SJCRH30 (cell line): ENCODE measurements at regions not wholly inside any gene's neighbourhood (a gene's known extent, or its start where the extent isn't known, plus 50 kb on each side); places are given as distances from the start of the nearest gene placed in this dataset.
A peak's percentile ranks its signal among the peaks of the same experiment; 100 is the strongest.

Experiments
- DNase-seq, 2 experiments: peaks; one replicate each; pipeline ENCODE4 v3.0.0-alpha.2; 2015 to 2020
- H3K27ac ChIP-seq: fragments of 250-450 bp; sonication (Bioruptor Pico); 2 replicates; pipeline ENCODE4 v1.5.1; 2020; ENCODE audit warnings: mild to moderate bottlenecking, moderate library complexity
- H3K27me3 ChIP-seq: fragments of 250-450 bp; sonication (Bioruptor Pico); 2 replicates; pipeline ENCODE4 v1.5.1; 2020; ENCODE audit warnings: mild to moderate bottlenecking, moderate library complexity
- H3K36me3 ChIP-seq: fragments of 250-450 bp; sonication (Bioruptor Pico); 2 replicates; pipeline ENCODE4 v1.5.1; 2020; ENCODE audit warnings: mild to moderate bottlenecking, moderate library complexity
- H3K4me1 ChIP-seq: fragments of 250-450 bp; sonication (Bioruptor Pico); 2 replicates; pipeline ENCODE4 v1.5.1; 2020; ENCODE audit warnings: mild to moderate bottlenecking, moderate library complexity
- H3K4me3 ChIP-seq: fragments of 250-450 bp; sonication (Bioruptor Pico); 2 replicates; pipeline ENCODE4 v1.5.1; 2020; ENCODE audit warnings: mild to moderate bottlenecking, moderate library complexity
- H3K9me3 ChIP-seq: fragments of 250-450 bp; sonication (Bioruptor Pico); replicated peaks from 2 replicates; pipeline ENCODE4 v1.5.1; 2020; ENCODE audit warnings: mild to moderate bottlenecking, moderate library complexity

DNA sequence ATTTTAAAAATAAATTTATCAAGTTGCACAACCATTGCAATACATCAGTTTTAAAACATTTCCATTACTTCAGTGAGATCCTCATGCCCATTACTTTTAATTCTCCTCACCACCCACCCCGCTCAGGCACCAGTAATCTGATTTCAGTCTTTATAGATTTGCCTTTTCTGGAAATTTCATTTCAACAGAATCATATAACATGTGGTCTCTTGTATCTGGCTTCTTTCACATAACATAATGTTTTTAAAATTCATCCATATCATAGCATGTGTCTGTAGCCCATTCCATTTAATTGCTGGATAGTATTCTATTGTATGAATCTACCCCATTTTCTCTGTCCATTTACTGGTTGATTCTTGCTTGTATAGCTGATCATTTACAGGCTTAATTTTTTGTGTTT, 110.3 kb upstream of the TMEM108 start:
- H3K27ac ChIP-seq, result no peak overlapping the region
- no peak for DNase-seq
- no peaks in the 10 kb centered on the region for H3K9me3 ChIP-seq
- no peaks in the 10 kb centered on the region for H3K27me3 ChIP-seq
- no peak overlapping the region for H3K4me3 ChIP-seq
- H3K36me3 ChIP-seq, result no peaks in the 10 kb centered on the region
- no peaks in the 10 kb centered on the region for H3K4me1 ChIP-seq

DNA sequence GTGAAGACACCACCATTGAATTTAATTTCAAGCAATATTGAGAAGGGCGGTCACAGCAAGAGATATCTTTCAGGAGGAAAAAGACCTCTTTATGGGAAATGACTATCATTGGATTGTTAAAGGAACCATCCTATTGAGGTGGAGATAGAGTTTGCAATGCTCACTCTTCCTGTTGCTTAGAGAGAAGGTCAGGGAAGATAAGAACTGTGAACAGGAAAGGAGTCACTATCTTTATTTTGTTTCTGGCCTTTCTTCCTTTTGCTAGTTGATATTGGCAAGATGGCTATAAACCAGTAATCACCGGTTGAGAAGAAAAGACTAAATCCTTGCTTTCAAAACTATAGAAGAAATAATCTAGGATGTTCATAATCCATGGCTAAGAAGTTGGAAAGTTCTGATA, 112.1 kb upstream of the TMEM108 start:
- Histone ChIP-seq H3K27ac (no peak overlapping the region), H3K4me3 (no peak overlapping the region), H3K27me3 (no peaks in the 10 kb centered on the region), H3K4me1 (no peaks in the 10 kb centered on the region), H3K9me3 (no peaks in the 10 kb centered on the region), H3K36me3 (no peaks in the 10 kb centered on the region)
- no peak for DNase-seq

DNA sequence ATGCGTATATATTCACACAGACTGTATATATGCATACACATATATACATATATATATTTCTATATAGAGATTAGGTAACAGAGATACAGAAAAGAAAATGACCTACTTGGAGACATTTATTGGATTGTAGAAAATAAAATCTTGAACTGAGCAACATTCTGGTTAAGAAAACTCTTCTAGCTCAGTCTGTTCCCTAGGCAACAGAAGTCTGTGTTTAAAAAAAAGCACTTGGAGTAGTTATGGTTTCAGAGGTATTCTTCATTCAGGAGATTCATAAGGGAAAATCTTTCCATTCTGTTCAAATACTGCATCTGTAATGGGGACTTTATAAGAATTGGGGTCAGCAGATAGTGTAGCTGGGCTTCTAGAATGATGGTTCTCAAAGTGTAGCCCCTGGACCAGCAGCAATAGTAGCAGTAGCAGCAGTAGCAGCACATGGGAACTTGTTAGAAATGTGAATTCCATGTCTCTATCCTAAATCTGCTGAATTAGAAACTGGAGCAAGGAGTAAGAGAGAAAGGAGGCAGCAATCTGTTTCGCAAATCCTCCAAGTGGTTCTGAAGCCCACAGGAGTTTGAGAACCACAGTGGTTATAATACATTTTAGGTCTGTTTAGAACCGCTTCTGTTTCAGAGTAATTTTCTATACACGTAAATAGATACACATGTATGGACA, 112.8 kb upstream of the TMEM108 start:
- Histone ChIP-seq H3K4me3 (no peak overlapping the region), H3K36me3 (no peaks in the 10 kb centered on the region), H3K27me3 (no peaks in the 10 kb centered on the region), H3K27ac (no peak overlapping the region), H3K4me1 (no peaks in the 10 kb centered on the region), H3K9me3 (no peaks in the 10 kb centered on the region)
- DNase-seq, result no peak

DNA sequence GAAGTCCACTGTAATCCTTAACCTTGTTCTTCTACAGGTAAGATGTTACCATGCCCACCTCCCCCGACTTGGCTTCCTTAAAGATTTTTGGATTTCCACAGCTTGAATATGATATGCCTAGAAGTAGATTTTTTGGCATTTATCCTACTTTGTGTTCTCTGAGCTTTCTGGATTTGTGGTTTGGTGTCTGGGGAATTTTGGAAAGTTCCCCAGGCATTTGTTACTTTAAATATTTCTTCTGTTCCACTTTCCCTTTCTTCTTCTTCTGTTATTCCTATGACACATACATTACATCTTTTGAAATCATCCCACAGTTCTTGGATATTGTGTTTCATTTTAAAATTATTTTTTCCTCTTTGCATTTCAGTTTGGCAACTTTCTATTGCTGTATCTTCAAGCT, 122.1 kb upstream of the TMEM108 start:
- DNase-seq, result peak in 1 of 2 experiments; percentile 26
- peaks cover 25% of the 10 kb centered on the region for H3K4me1 ChIP-seq
- H3K36me3 ChIP-seq, result no peaks in the 10 kb centered on the region
- H3K9me3 ChIP-seq, result peaks cover 15% of the 10 kb centered on the region
- H3K27me3 ChIP-seq, result no peaks in the 10 kb centered on the region
- no peak overlapping the region for H3K4me3 ChIP-seq
- H3K27ac ChIP-seq, result no peak overlapping the region

DNA sequence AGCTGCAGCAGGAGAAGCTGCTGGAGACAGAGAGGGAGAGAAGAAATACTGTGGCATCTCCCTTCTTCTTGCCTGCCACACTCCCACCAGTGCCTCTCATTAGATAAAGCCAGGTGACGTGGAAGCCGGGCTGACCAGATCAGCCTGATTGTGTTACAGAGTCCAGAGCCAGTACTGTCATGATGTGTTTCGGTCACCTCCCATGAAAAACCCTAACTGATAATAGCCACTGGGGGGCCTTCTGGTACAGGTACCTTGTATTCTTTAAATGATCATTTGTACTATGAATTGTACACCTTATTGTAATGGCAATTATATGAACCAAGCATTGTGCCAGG, 125.8 kb upstream of the TMEM108 start:
- DNase-seq, result no peak
- Histone ChIP-seq H3K27ac (peak overlapping the region; percentile 3), H3K36me3 (no peaks in the 10 kb centered on the region), H3K4me1 (peaks cover 27% of the 10 kb centered on the region), H3K9me3 (peaks cover 13% of the 10 kb centered on the region; the same call in 1 of the 2 replicates), H3K4me3 (no peak overlapping the region), H3K27me3 (no peaks in the 10 kb centered on the region)

DNA sequence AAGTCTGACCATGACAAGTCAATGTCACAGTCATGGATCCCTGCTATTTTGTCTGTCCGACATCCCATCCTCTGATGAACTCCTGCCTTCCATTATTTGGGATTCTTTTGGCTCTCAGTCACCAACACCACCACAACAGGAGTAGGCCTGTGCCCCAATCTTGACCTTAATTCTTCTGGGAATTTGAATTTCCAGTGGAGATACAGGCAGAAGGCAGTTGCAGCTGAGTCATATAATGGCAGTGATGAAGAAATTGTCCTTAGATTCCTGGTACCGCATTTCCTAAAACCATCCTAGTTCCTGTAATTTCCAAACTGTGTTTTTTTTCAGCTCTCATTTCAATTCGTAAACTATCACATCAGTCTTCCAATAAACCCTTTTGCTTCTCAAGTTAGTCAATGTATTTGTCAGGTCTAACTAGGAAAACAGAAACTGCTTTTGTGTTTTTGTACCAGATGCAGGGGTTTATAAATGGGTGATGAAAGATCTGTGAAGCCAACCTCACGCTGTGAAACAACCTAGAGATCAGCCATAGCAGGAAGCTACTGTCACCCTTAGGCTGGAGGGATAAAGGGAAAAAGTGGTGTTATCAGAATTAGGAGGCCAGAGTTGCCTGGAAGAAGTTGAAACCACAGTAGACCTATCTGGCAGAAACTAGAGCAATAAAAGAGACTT, 126.3 kb upstream of the TMEM108 start:
- peak; percentile 19 to 39 for DNase-seq
- Histone ChIP-seq H3K36me3 (no peaks in the 10 kb centered on the region), H3K27ac (peak overlapping the region; percentile 3), H3K9me3 (peaks cover 13% of the 10 kb centered on the region; the same call in 1 of the 2 replicates), H3K27me3 (no peaks in the 10 kb centered on the region), H3K4me1 (peaks cover 27% of the 10 kb centered on the region), H3K4me3 (no peak overlapping the region)

DNA sequence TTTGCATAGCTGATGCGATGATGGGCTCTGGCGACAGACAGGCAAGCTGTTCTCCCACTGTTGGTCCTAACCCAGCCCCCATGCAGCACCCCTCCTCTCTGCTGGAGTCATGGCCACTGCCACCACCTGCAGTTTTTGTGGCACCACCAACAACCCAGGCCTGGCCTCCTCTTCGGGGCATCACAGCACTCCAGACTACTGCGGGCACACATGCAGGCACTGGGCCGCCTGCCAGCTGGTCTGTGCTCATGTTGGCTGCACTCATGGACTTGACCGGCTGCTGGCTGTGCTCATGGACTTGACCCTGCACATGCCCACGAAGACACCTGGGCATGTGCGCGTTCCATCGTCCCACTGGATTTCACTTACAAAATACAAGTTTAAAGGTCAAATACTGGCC, 130.9 kb upstream of the TMEM108 start:
- H3K9me3 ChIP-seq, result 0 out of 2 replicates have a peak, but pooled peaks cover 8% of the 10 kb centered on the region
- no peak overlapping the region for H3K27ac ChIP-seq
- no peak for DNase-seq
- H3K4me3 ChIP-seq, result no peak overlapping the region
- H3K4me1 ChIP-seq, result peaks cover 14% of the 10 kb centered on the region
- no peaks in the 10 kb centered on the region for H3K27me3 ChIP-seq
- no peaks in the 10 kb centered on the region for H3K36me3 ChIP-seq

DNA sequence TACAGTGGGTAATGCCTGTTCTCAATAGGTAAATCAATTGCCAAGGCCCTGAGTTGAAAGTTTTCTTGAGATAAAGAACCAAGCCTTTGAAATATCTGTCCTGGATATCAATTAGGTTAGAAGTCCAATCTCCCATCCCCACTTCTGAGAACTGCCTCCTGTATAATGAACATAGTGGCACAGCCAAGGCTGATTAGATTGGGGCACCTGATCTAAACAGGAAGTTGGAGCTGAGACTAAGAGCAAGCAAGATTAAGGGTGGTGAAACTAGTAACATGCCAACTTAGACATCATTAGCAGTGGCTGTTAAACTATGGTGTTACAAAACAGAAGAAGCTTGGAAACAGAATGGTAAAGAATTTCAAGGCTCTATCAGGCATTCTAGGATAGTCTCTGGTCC, 137.7 kb upstream of the TMEM108 start:
- no peak overlapping the region for H3K4me3 ChIP-seq
- no peak for DNase-seq
- H3K27me3 ChIP-seq, result no peaks in the 10 kb centered on the region
- H3K27ac ChIP-seq, result no peak overlapping the region
- 0 out of 2 replicates have a peak, but pooled peaks cover 5% of the 10 kb centered on the region for H3K9me3 ChIP-seq
- no peaks in the 10 kb centered on the region for H3K4me1 ChIP-seq
- H3K36me3 ChIP-seq, result no peaks in the 10 kb centered on the region

DNA sequence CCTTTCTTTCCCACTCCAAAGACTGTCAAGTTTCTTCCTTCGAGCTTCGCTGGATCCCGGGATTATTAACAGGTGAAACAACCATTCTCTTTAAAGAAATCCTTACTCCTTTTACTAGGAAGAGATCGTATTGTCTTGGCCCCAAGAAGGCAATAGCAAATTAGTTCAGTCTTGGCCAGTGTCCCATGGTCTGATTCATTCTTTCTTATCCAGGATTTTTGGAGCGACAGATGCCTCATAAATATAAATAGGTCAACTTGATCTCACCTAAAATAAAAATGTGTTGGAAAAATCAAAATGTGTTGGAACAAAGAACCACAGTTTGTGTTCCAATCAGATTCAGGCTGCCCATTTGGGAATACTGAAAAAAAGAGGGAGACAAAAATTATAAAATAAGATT, 140.1 kb upstream of the TMEM108 start:
- H3K36me3 ChIP-seq, result no peaks in the 10 kb centered on the region
- DNase-seq, result no peak
- no peaks in the 10 kb centered on the region for H3K27me3 ChIP-seq
- no peaks in the 10 kb centered on the region for H3K4me1 ChIP-seq
- H3K9me3 ChIP-seq, result no peaks in the 10 kb centered on the region
- H3K27ac ChIP-seq, result no peak overlapping the region
- H3K4me3 ChIP-seq, result no peak overlapping the region

DNA sequence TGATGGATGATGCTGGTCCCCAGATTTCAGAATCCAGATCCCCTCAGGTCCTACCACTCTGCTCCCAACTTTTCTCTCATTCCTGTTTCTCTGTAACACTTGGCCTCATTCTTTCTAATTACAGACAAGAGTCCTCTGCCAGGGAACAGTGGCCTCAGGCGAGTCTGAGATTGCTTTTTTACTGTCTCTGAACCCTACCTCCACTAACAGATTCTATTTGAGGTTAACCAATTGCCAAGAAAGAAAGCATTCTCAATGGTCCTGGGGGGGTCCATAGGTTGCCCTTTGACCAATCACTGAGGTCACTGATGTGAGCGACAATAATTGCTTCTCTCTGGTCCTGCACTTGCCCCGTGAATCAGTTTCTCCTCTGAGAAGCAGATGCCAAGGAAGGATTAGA, 145.2 kb upstream of the TMEM108 start:
- DNase-seq, result no peak
- H3K36me3 ChIP-seq, result no peaks in the 10 kb centered on the region
- no peak overlapping the region for H3K27ac ChIP-seq
- H3K4me1 ChIP-seq, result no peaks in the 10 kb centered on the region
- no peak overlapping the region for H3K4me3 ChIP-seq
- H3K9me3 ChIP-seq, result no peaks in the 10 kb centered on the region
- no peaks in the 10 kb centered on the region for H3K27me3 ChIP-seq

DNA sequence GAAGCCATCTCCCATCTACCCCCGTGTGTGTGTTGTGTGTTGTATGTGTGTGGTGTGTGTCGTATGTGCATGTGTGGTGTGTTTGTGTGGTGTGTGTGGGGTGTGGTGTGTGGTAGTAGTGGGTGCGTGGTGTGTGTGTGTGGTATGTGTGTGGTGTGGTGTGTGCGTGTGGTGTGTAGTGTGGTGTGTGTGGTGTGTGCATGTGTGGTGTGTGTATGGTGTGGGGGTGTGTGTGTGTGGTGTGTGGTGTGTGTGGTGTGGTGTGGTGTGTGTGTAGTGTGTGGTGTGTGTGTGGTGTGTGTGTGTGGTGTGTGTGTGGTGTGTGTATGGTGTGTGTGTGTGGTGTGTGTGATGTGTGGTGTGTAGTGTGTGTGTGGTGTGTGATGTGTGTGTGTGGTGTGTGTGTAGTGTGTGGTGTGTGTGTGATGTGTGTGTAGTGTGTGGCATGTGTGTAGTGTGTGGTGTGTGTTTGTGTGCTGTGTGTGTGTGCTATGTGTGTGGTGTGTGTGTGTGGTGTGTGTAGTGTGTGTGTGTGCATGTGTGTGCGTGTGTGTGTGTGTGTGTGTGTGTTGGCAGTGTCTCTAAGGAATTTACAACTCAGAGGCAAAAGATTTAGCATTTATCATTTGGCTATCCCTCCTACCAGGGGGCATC, 156.3 kb upstream of the TMEM108 start:
- Histone ChIP-seq H3K27ac (no peak overlapping the region), H3K27me3 (no peaks in the 10 kb centered on the region; the same call in 1 of the 2 replicates), H3K36me3 (no peaks in the 10 kb centered on the region), H3K4me3 (no peak overlapping the region), H3K4me1 (peaks cover 19% of the 10 kb centered on the region), H3K9me3 (no peaks in the 10 kb centered on the region)
- no peak for DNase-seq

DNA sequence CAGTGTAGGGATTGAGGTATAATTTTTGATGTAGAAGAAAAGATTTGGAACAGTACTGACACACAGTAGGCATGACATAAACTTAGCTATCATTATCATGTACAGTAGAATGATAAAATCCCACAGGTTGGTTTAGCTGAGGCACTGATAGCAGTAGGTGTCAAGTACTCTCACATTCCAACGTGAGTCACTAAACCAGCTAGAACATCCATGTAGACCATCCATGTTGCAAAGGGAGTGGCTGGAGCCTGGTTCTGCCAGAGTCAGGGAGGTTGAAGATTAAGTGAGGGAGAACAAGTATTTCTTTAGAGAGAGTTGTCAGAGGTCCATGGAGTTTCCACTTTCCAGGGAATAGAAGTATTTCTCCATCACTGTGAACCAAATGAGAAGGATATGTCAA, 157.2 kb upstream of the TMEM108 start:
- no peak for DNase-seq
- no peaks in the 10 kb centered on the region for H3K27me3 ChIP-seq
- no peaks in the 10 kb centered on the region for H3K36me3 ChIP-seq
- H3K9me3 ChIP-seq, result no peaks in the 10 kb centered on the region
- peaks cover 19% of the 10 kb centered on the region for H3K4me1 ChIP-seq
- no peak overlapping the region for H3K27ac ChIP-seq
- H3K4me3 ChIP-seq, result no peak overlapping the region

DNA sequence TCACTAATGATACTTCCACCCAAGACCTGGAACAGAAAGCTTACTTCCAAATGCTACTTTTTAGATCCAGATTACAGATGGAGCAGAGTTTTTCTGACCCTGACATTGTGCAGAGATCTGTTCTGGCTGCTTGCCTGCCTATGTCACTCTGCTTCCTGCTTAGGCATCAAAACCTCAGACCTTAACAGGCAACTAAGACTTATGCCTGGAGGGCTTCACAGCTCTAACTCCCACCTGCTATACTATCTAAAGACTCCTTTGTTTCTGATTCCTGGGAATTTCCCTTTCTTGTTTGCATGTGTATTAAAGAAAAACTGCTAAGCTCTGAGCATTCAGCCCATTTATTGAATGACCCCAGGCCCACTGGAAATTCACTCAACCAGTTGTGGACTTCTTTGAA, 157.4 kb upstream of the NPHP3 start:
- H3K9me3 ChIP-seq, result no peaks in the 10 kb centered on the region
- DNase-seq, result peak; percentile 88 to 97
- H3K36me3 ChIP-seq, result no peaks in the 10 kb centered on the region
- H3K4me1 ChIP-seq, result peaks cover 19% of the 10 kb centered on the region
- H3K4me3 ChIP-seq, result no peak overlapping the region
- H3K27ac ChIP-seq, result peak overlapping the region; percentile 69
- H3K27me3 ChIP-seq, result no peaks in the 10 kb centered on the region

DNA sequence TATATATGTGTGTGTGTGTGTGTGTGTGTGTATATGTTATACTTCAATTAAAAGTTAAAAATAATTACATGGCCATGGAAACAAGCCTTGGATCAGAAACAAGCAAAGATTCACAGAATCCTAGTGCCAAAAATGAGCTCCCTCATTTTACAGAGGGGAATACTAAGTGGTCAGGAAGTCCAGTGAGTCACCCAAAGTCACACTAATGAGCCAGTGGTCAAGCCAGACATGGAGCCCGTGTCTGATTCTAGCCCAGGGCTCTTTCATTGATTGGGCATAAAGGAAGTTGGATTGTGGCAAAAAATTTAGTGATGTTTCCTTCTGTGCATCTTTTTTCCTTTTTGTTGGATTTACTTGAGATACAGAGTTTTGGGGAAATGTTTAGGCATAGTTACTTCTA, 152.5 kb upstream of the NPHP3 start:
- Histone ChIP-seq H3K36me3 (no peaks in the 10 kb centered on the region), H3K4me1 (peaks cover 46% of the 10 kb centered on the region), H3K4me3 (no peak overlapping the region), H3K9me3 (no peaks in the 10 kb centered on the region), H3K27ac (no peak overlapping the region), H3K27me3 (no peaks in the 10 kb centered on the region)
- no peak for DNase-seq

DNA sequence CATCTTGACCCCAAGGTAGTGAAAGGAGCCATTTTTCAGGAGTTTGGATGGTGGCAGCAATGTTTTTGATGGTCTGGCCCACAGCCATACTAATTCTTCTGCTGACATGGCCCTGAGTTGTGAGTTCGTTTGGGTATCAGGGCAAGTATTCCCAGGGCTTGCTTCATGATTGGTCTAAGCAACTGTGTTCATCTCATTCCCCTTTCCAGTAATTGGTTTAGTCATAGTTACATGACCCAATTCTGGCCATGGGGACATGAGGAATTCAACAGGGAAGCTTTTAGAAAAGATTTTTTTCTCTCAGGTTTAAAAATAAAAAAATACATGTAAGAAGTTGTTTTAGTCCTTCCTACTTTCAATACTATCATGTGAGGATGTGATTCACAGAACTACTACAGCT, 150.5 kb upstream of the NPHP3 start:
- Histone ChIP-seq H3K27me3 (no peaks in the 10 kb centered on the region), H3K36me3 (no peaks in the 10 kb centered on the region), H3K9me3 (no peaks in the 10 kb centered on the region), H3K27ac (peak overlapping the region; percentile 89), H3K4me1 (peaks cover 40% of the 10 kb centered on the region), H3K4me3 (no peak overlapping the region)
- peak in 1 of 2 experiments; percentile 65 for DNase-seq
